RWPE2 (cell line): ENCODE measurements at regions not wholly inside any gene's neighbourhood (a gene's known extent, or its start where the extent isn't known, plus 50 kb on each side); places are given as distances from the start of the nearest gene placed in this dataset.

ENCODE experiments used
- ATAC-seq: fragments of 200-7000 bp; cut with Tn5 transposase; 3 replicates; pipeline ENCODE4 v1.9.1; 2021; ENCODE audit warnings: low read depth
- DNase-seq: peaks from one replicate; pipeline ENCODE4 v3.0.0-alpha.2; 2020; ENCODE audit warnings: low spot score
- H3K27ac ChIP-seq: fragments of 450-650 bp; 2 replicates; pipeline ENCODE4 v1.5.1; 2017; ENCODE audit warnings: mild to moderate bottlenecking; ENCODE audit not compliant: poor library complexity, severe bottlenecking
- H3K27me3 ChIP-seq: fragments of 250-450 bp; sonication (Bioruptor Pico); 2 replicates; pipeline ENCODE4 v1.5.1; 2021; ENCODE audit warnings: mild to moderate bottlenecking, moderate library complexity; ENCODE audit not compliant: insufficient read depth, poor library complexity, severe bottlenecking
- H3K36me3 ChIP-seq: fragments of 250-450 bp; sonication (Bioruptor Pico); 2 replicates; pipeline ENCODE4 v1.5.1; 2020; ENCODE audit warnings: low read depth, mild to moderate bottlenecking, moderate library complexity
- H3K4me1 ChIP-seq: fragments of 250-450 bp; sonication (Bioruptor Pico); 2 replicates; pipeline ENCODE4 v1.5.1; 2021; ENCODE audit warnings: mild to moderate bottlenecking, moderate library complexity; ENCODE audit not compliant: insufficient read depth, poor library complexity, severe bottlenecking
- H3K4me3 ChIP-seq: fragments of 250-450 bp; sonication (Bioruptor Pico); 2 replicates; pipeline ENCODE4 v1.5.1; 2021; ENCODE audit warnings: mild to moderate bottlenecking, moderate library complexity; ENCODE audit not compliant: severe bottlenecking
- H3K9me3 ChIP-seq: fragments of 250-450 bp; sonication (Bioruptor Pico); 2 replicates; pipeline ENCODE4 v1.5.1; 2021; ENCODE audit warnings: mild to moderate bottlenecking, moderate library complexity; ENCODE audit not compliant: severe bottlenecking
- CTCF ChIP-seq: fragments of 450-650 bp; IDR thresholded peaks from one replicate; pipeline ENCODE4 v1.5.1; 2017; ENCODE audit warnings: mild to moderate bottlenecking, moderate library complexity; ENCODE audit not compliant: poor library complexity, severe bottlenecking

GRCh38 chrX:20463296-20464075, 196.8 kb upstream of the RPS6KA3 start:
- no peak for TF ChIP-seq CTCF
- no peak for ATAC-seq
- Histone ChIP-seq H3K4me3 (no peak overlapping the region), H3K36me3 (no peaks in the 10 kb centered on the region), H3K9me3 (no peaks in the 10 kb centered on the region), H3K27me3 (no peaks in the 10 kb centered on the region), H3K4me1 (no peaks in the 10 kb centered on the region), H3K27ac (no peak overlapping the region)
- no peak for DNase-seq

GRCh38 chrX:20461576-20461975, 194.9 kb upstream of the RPS6KA3 start:
- H3K9me3 ChIP-seq = no peaks in the 10 kb centered on the region
- ATAC-seq (no peak), DNase-seq (no peak)
- no peaks in the 10 kb centered on the region for H3K27me3 ChIP-seq
- no peak overlapping the region for H3K27ac ChIP-seq
- H3K4me1 ChIP-seq = no peaks in the 10 kb centered on the region
- no peak for TF ChIP-seq CTCF
- no peak overlapping the region for H3K4me3 ChIP-seq
- H3K36me3 ChIP-seq = no peaks in the 10 kb centered on the region

GRCh38 chrX:20461002-20461401, 194.3 kb upstream of the RPS6KA3 start:
- no peak overlapping the region for H3K4me3 ChIP-seq
- H3K27me3 ChIP-seq = no peaks in the 10 kb centered on the region
- no peaks in the 10 kb centered on the region for H3K36me3 ChIP-seq
- H3K27ac ChIP-seq = no peak overlapping the region
- H3K9me3 ChIP-seq = no peaks in the 10 kb centered on the region
- no peak for TF ChIP-seq CTCF
- ATAC-seq (no peak), DNase-seq (no peak)
- H3K4me1 ChIP-seq = no peaks in the 10 kb centered on the region

GRCh38 chrX:20459410-20460350, 193.0 kb upstream of the RPS6KA3 start:
- no peak for TF ChIP-seq CTCF
- Histone ChIP-seq H3K27ac (no peak overlapping the region), H3K36me3 (no peaks in the 10 kb centered on the region), H3K4me3 (no peak overlapping the region), H3K4me1 (no peaks in the 10 kb centered on the region), H3K27me3 (no peaks in the 10 kb centered on the region), H3K9me3 (no peaks in the 10 kb centered on the region)
- DNase-seq = no peak
- ATAC-seq = no peak
